ENCODE measurements at regions not wholly inside any gene's neighbourhood (a gene's known extent, or its start where the extent isn't known, plus 50 kb on each side); places are given as distances from the start of the nearest gene placed in this dataset.

- no peak for TF ChIP-seq POLR2A (IDR thresholded peaks at IDR 0.05)
- TF ChIP-seq, protein P1, sequence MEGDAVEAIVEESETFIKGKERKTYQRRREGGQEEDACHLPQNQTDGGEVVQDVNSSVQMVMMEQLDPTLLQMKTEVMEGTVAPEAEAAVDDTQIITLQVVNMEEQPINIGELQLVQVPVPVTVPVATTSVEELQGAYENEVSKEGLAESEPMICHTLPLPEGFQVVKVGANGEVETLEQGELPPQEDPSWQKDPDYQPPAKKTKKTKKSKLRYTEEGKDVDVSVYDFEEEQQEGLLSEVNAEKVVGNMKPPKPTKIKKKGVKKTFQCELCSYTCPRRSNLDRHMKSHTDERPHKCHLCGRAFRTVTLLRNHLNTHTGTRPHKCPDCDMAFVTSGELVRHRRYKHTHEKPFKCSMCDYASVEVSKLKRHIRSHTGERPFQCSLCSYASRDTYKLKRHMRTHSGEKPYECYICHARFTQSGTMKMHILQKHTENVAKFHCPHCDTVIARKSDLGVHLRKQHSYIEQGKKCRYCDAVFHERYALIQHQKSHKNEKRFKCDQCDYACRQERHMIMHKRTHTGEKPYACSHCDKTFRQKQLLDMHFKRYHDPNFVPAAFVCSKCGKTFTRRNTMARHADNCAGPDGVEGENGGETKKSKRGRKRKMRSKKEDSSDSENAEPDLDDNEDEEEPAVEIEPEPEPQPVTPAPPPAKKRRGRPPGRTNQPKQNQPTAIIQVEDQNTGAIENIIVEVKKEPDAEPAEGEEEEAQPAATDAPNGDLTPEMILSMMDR (IDR thresholded peaks at IDR 0.05), result no peak
These were observed 99.6 kb upstream of the FRMD4B start for GRCh38 chr3:69485489-69485888.
